Gastroesophageal sphincter (tissue), 3 donors: ENCODE measurements at regions not wholly inside any gene's neighbourhood (a gene's known extent, or its start where the extent isn't known, plus 50 kb on each side); places are given as distances from the start of the nearest gene placed in this dataset.

ENCODE experiments used
- POLR2A ChIP-seq, 2 donors: fragments of 450-650 bp; IDR thresholded peaks; one replicate each; pipeline ENCODE4 v1.6.1; 2017; ENCODE audit warnings: antibody characterized with exemption in 2 of 2, mild to moderate bottlenecking in 2 of 2, moderate library complexity in 1 of 2
- POLR2AphosphoS5 ChIP-seq: sonication (generic); formaldehyde crosslinking; IDR thresholded peaks from one replicate; pipeline ENCODE4 v1.6.1; 2017; ENCODE audit warnings: antibody characterized with exemption
- TF ChIP-seq, protein P1 (sequence below), 4 experiments: fragments of 200-600 bp in 2 of 4; fragments of 450-650 bp in 2 of 4; sonication (generic) in 1 of 4; IDR thresholded peaks; one replicate each; pipeline ENCODE4 v1.5.1; 2017 to 2019; ENCODE audit warnings: antibody characterized with exemption in 4 of 4, mild to moderate bottlenecking in 2 of 4, moderate library complexity in 2 of 4

DNA sequence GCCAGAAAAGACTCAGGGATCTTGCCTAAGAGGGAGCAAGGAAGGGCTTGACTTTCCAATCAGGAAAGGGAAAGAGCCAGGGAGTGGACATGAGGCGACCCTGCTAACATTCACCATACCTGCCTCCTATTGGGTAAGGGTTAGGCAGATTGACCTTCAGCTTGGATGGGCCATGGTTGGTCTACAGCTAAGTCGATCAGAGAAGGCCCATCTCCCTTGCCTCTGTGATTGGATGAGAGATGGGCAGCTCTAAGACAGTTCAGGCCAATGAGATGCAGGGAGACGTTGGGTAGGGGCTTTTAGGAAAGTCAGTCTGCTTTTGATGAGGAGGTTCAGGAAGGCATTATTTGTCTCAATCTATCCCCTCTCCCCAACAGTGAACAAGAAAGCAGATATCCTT lies 135.0 kb upstream of the STC2 start:
- TF ChIP-seq, protein P1, sequence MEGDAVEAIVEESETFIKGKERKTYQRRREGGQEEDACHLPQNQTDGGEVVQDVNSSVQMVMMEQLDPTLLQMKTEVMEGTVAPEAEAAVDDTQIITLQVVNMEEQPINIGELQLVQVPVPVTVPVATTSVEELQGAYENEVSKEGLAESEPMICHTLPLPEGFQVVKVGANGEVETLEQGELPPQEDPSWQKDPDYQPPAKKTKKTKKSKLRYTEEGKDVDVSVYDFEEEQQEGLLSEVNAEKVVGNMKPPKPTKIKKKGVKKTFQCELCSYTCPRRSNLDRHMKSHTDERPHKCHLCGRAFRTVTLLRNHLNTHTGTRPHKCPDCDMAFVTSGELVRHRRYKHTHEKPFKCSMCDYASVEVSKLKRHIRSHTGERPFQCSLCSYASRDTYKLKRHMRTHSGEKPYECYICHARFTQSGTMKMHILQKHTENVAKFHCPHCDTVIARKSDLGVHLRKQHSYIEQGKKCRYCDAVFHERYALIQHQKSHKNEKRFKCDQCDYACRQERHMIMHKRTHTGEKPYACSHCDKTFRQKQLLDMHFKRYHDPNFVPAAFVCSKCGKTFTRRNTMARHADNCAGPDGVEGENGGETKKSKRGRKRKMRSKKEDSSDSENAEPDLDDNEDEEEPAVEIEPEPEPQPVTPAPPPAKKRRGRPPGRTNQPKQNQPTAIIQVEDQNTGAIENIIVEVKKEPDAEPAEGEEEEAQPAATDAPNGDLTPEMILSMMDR (IDR thresholded peaks at IDR 0.05), result no peak
- TF ChIP-seq POLR2AphosphoS5 (no peak), POLR2A (IDR thresholded peaks at IDR 0.05) (no peak)
